ENCODE measurements at regions not wholly inside any gene's neighbourhood (a gene's known extent, or its start where the extent isn't known, plus 50 kb on each side); places are given as distances from the start of the nearest gene placed in this dataset.

- Histone ChIP-seq H3K9me3 (no peaks in the 10 kb centered on the region), H3K27me3 (no peaks in the 10 kb centered on the region), H3K4me3 (no peak overlapping the region), H3K36me3 (no peaks in the 10 kb centered on the region)
- no peak for DNase-seq
These were observed 51.1 kb upstream of the LYZL1 start for GRCh38 chr10:29237786-29238185.

GRCh38 chr10:29238523-29239135, 50.2 kb upstream of the LYZL1 start:
- H3K27me3 ChIP-seq, result no peaks in the 10 kb centered on the region
- no peak overlapping the region for H3K4me3 ChIP-seq
- no peaks in the 10 kb centered on the region for H3K36me3 ChIP-seq
- DNase-seq, result no peak
- no peaks in the 10 kb centered on the region for H3K9me3 ChIP-seq

All from MG63 (cell line).